GM18517 (cell line): ENCODE measurements at regions not wholly inside any gene's neighbourhood (a gene's known extent, or its start where the extent isn't known, plus 50 kb on each side); places are given as distances from the start of the nearest gene placed in this dataset.
"Not testable (repeated sequence)": the region's sequence is repeated elsewhere in the genome, so short reads cannot be mapped to it uniquely, and the experiment has no call there.

Experiments used
- ATAC-seq: cut with Tn5 transposase; IDR thresholded peaks from one replicate; pipeline ENCODE4 v1.9.1; 2021; ENCODE audit warnings: mild to moderate bottlenecking, moderate library complexity; ENCODE audit not compliant: unreplicated experiment

DNA sequence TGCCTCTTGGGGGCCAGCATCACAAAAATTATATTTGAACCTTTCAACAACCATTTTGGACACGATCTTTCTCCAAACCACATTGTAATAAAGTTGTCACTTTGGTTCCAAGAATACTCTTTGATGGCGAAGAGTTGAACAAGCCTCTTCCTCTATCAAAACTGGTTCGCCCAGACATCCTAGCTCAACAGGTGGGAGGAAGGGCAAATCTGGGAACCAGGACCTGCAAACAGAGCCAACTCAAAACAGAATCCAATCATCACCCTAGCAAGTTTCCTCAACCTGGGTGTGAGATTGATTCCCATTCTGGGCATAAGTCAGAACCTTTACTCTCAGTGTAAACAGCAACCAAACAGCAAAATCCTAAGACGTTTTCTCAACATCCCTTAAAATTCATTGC is 141.2 kb upstream of the RREB1 start:
- ATAC-seq: no peak

DNA sequence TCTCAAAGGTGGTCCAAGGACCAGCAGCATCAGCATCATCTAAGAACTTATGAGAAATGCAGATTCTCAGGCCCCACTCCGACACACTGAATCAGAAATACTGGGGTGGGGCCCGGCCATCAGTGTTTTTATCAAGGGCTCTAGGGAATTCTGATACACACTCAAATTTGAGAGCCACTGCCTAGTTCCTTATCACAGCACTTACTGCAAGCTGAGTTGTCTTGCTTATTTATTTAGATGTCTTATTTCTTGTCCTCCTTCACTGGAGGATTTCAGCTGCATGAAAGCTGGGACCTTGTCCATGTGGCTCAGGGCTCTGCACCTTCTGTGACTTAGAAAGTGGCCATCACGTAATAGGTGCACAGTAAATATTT is 139.4 kb upstream of the RREB1 start:
- no peak for ATAC-seq

DNA sequence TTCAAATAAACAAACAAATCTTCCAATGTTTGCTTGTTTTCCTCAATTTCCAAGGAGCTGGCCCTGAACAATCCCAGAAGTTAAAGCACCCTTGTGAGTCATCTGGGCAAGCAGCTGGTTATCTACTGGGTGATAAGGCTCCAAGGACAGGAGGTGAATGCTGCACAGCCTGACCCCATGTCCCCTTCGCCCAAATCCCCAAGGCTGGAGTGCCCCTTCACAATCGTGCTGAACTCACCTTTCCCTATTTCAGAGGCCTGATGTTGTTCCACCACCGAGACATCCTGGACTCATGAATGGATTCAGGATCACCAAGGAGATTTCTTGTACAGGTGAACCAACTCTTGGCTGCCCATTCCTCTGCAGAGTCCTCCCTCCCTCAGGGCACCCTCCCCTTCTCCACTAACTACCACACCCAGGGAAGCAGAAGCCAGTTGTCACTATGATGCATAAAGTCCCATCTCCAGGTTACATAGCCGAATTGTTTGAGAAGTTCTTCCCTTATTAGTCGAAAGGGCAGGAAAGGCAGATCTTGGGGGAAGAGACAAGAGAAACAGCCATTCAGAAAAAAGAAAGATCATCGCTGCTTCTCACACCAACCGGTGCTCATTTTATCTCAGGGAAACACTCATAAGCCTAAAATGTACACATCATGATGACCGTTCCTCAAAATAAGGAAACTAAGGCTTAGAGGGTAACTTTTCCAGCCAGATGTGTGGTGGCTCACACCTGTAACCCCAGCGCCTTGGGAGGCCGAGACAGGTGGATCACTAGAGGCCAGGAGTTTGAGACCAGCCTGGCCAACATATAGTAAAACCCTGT is 138.8 kb upstream of the RREB1 start:
- no peak for ATAC-seq

DNA sequence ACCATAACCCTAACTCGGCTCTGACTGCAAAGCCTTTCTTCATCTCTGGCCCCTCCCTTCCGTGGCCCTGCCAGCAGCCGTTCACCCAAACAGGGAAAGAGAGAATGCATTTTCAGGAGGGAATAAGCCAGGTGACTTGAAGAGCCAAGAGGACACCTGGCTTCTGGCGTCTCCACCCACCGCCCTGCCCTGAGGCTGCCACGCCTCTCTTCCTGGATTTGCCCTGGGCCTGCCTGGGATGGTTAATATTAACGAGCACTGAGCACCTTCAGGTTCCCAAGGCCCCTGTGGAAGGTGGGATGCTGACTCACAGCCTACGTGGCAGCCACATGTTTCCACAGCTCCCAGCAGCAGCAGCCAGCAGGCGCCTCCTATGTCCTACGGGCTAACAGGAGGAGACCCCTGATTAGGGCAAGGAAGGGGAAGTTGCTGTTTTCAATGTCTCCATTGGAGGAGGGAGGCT is 138.0 kb upstream of the RREB1 start:
- no peak for ATAC-seq

DNA sequence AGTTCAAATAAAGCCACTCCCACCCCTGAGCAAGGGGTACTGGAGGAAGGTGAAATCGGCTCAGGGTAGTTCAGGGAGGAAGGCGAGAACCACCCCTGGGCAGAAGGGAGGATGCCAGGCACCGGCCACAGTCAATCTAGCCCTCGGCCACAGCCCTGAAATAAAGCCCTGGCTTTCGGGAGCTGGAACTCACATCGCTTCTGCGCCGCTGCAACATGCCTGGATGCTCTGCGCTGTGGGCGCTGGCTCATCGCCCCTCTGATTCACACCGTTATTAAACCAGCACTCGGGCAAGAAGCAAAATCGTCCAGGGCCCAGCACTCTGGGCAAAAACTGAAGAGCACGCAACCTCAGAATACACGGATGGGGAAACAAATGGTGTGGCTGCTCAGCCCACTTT is 136.9 kb upstream of the RREB1 start:
- no peak for ATAC-seq

DNA sequence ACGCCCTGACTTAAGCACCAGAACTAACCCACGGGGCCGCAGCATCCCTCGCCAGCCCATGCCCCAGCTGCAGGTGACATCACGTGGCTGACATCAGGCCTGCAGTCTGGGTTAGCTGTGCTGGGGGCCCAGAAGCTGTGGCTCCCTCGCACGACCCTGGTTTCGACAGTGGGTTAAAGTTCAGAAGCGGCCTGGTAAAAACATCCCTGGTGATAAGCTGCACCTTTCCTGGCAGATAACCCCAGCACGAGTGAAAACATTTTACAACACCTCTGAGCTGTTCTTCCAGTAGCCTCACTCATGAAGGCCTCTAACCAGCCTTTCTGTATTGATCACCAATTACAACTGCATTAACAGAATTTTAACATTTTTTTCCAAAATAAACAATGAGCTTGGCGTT is 136.4 kb upstream of the RREB1 start:
- no peak for ATAC-seq

DNA sequence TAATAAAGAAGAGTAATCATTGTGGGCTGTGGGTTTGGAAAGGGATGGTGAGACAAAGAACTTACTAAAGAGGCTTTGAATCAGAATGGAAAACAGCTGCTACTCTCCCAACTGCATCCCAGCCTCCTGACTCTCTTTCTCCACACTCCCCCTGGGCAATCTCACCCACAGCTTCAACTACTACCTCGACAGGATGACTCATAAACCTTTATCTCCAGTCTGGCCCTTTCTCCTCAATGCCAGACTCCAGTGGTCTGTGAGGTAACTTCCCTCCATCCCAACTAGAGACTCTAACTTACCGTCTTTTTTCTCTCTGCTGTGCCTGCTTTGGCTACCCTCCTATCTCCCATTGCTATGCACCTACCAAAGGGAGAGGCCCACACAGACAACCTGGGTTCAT is 135.3 kb upstream of the RREB1 start:
- ATAC-seq: no peak

DNA sequence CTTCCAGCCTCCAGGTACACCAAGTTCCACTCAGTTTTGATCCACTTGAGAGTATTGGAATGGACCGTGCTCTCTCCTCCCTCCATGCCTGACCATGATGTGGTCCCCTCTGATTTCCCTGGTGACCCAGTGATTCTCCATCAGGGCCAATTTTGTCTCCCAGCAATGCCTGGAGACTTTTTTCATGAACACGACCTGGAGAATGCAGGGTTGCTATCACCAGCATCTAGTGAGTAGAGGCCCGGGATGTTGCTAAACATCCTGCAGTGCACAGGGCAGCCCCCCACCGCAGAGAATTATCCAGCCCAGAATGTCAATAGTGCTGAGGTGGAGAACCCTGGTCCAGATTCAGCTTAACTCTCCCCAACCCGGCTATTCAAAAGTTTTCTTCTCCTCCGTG is 134.0 kb upstream of the RREB1 start:
- ATAC-seq: no peak

DNA sequence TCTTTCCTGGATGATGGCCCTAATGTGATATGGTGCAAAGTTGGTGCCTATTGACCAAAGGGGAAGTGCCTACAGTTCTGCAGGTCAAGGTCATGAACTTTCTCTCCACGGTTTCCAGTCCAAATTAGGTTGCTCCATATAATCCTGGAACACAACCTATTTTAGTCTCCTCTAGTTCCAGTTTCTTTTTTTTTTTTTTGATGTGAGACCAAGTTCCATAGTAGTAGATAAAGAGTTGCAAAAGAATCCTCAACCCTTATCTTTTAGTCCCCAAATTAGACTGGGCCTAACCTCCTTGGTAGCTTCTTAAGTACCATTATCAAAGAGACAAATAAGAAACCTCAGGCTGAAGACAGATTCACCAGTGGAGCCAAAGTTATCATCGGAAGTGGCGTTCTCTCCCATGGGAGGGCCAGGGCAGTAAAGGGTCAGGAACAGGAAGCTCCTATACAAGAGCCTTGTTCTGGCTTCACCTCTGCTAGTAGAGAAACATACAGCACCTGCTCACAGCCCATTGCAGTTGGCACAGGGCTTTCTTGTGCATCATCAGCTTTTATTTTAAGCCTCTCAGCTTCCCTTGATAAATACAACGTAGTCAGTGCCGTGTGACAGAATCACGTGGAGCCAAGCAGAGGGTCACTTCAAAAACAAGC is 132.2 kb upstream of the RREB1 start:
- ATAC-seq: no peak

DNA sequence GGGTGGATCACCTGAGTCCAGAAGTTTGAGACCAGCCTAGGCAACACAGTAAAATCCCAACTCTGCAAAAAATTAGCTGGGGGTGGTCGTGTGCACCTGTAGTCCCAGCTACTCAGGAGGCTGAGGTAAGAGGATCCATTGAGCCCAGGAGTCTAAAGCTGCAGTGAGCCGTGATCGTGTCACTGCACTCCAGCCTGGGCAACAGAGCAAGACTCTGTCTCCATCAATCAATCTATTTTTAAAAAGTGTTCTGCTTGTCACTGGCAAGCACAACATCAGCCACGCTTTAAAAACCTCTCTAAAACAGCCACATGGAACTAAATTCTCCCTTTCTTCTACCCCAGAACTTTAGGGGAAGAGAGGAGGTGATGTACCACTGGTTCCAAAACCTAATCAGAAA is 131.6 kb upstream of the RREB1 start:
- ATAC-seq: no peak

DNA sequence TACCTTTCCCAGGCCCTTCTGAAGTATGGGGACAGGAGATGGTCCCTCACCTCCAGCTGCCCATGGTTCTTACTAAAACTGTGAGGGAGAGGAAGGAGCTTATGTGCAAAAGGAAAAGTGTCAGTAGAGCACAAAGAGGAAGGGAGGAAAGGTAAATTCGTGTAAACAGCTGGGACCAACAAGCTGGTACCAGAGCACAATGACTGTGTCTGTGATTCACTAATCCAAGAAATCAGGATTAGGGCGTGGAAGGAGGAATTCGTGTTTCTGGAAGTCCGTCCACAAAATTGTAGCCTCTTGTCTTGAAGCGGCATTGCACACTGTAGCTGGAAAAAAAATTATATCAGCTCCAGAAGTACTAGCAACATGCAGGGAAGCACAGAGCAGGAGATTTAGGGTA is 129.0 kb upstream of the RREB1 start:
- no peak for ATAC-seq

DNA sequence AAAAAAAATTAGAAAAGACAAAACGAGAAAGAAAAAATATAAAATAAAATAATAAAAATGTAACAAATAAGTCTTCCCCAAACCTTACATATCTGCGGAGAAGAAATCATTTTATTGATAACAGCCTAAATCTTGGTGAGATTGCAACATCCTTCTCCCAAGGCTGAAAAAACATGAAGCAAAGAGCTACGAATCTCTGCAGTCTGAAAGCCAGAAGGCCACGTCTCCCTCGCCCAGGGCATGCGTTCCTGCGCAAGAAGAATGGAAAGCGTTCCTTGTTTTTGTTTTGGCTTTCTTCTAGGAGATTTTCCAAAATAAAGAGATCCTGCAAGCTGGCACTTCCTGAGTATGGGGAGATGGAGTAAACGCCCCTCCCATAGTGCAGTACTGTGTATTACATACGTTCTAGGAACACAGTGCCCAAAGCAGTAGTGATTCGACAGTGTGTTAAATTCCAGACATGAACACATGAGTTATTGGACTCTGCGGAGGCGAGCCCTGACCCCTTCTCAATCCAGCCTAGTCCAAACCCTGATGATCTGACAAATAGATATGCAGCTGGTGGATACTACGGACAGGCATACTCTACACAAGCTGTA is 126.7 kb upstream of the RREB1 start:
- ATAC-seq: no peak

DNA sequence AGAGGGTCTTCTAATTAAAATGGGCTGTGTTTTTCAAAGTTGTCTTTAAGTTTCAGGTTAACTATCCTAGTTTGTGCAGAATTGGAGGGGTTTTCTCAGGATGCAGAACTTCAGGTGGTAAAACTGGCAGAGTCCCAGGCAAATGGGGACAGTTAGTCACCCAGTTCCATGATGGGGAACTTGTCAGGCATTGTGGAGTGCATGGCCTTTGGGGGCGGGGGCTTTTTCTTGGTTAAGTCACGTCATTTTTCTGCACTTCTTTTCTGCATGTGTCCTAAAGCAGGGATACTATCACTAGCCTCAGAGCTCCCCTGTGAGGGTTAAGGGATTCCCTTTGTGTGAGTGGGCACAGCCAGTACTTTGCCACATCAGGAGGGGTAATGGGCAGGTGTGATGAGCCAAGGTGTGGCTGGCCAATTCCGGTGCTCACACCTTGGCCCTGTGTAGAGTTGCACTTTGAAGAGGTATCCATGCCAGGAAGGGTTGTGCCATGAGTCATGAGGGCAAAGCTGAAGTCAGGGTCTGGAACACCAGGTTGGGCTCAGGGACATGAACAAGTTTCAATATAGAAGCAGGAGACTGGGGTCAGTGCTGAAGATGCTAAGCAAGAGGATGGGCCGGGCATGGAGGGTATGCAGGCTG is 126.0 kb upstream of the RREB1 start:
- no peak for ATAC-seq

DNA sequence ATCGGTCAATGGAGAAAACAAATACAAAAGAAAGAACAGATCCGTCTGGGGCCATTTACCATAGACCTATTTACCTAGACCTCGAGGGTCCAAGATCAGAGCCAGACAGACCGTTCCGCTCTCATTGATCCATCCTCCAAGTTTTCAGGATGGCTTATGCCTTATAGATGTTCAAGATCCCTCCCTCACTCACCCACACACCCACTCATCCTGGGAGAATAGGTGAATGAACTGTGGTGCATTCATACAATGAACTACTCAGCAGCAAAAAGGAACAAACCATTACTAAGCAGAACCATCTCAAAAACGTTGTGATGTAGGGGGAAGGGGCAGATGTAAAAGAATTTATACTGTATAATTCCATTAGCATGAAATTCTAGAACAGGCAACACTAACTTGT is 125.1 kb upstream of the RREB1 start:
- ATAC-seq: no peak

DNA sequence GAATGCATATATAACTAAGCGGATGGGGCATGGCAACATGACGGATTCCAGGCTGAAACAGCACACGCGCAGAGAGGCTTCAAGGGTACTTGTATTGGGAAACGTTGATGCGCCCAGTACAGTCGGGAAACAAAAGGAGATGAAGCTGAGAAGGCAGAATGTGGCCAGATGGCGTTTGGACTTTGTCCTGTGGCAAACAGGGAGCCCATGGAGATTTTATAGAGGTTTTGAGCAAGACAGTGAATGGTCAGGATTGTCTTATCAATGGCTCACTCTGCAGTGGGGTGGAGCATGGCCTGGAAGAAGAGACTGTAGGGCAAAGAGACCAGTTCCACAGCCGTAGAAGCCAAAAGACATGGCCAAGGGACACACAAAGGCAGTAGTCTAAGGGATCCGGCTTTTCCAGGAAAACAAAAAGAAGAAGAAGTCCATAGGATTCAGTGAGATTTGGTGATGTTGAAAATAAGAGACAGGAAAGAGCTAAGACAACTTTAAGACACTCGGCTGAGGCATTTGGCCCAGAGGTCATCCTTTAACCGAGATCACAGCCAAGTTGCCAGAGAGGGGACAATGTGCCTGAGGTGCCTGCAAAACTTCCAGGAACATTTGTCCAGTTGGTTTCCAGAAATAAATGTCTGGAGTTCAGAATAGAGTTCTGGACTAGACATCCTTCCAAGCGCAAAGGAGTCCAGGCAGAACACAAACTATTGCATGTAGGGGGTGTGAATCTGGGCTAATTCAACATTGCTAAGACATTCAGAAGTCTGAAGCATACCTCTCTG is 123.0 kb upstream of the RREB1 start:
- ATAC-seq: no peak

DNA sequence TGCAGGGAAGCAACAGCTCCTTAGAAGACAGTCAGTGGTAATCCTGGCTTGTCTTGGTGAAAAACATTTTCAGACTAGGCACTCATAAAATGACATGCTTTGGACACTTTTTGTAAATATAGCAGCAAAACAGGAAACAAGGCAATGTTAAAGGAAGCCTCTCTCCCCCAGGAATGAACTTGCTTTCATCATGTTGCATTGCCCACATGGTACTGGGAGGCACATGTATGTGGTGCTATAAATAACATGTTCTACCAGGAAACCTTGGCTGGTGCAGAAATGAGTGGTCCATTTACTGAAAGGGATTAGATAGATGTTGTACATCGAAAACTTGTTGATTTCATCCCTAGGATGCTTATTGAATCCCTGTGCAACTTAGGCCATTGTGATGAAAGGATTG is 121.4 kb upstream of the RREB1 start:
- no peak for ATAC-seq

DNA sequence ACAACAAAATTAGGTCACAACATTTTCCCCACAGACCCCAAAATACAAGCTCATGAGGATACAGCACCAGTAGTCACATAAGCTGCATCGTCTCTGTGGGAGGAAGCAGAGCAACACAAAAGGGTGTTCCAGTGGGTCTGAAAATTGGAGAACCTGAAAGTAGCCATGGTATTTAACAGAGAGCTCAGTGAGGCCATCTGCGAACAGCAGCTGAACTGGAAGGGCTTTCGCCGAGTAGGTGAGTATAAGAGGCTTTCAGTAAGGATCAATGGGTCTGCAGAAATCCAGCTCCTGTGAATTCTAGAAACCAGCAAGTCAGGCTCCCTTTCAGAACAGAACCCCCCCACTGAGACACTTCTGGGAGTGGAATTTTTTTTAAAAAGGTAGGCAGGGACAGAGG is 120.0 kb upstream of the RREB1 start:
- no peak for ATAC-seq

DNA sequence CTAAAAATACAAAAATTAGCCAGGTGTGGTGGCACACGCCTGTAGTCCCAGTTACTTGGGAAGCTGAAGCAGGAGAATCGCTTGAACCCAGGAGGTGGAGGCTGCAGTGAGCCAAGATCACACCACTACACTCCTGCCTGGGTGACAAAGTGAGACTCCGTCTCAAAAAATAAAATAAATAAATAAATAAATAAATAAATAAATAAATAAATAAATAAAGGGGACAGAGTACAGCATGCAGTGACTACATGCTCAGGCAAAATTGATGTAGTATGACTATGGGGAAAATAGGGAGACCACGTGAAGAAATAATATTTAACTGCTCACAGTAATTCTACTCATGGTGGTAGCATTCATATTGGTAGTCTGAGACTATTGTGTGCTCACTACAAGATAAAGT is 117.7 kb upstream of the RREB1 start:
- not testable (repeated sequence) for ATAC-seq

DNA sequence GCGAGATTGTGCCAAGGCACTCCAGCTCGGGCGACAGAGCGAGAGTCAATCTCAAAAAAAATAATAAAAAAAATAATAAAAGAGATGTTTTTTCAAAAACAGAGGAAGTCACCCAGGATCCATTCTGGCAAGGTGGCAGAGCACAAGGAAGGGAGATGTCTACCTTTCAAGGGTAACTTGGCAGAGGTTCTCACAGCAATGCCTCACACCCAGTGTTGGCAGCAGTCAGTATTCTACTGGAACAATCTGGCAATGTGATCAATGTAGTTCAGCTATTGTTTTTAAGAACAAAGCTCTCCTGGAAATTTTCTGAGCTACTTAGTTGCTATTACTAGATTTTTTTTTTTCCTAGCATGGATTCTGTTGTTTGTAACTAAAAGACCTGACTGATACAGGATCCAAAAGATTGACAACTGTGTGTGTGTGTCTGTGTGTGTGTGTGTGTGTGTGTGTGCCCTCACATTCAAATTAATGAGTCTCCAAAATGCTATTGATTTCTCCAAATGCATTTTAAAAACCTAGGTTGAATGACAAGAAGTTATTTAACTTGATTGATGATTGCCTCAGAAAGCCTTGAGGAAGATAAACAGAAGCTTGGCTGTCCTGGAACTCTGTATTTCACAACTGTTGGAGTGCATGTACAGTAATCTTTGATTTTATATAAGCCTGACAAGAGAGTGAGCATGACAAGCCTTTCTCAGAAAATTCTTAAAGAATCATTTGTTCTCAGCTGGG is 114.1 kb upstream of the RREB1 start:
- no peak for ATAC-seq

DNA sequence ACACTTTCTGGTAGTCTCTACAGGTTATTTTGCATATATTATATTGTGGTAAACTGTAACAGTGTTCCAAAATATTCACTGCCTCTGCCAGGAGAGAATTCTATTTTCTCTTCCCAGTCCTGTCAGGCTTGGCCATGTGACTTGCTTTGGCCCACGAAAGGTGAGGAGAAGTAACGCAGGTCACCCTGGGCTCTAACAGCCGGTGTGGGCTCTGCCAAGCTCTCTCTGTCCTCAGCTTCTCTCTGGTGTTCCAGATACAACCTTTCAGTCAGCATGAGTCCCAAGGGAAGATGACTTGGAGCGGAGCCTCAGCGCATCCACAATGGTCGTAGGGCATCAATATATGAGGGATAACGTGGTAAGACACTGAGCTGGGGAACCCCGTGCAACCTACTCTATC is 113.0 kb upstream of the RREB1 start:
- ATAC-seq: no peak
